Endothelial cell of umbilical vein (primary cell): ENCODE measurements at regions not wholly inside any gene's neighbourhood (a gene's known extent, or its start where the extent isn't known, plus 50 kb on each side); places are given as distances from the start of the nearest gene placed in this dataset.

Experiments
- BruUV-seq: library from RNA; stranded (reverse); fragments of 400-500 nt; replicated peaks from 2 replicates; lab custom pipeline; 2021; lab: Mats Ljungman, UMichigan
- CTCF ChIA-PET: fragments of 300-600, 350-600 bp; sonication (Branson Sonifier 250); formaldehyde crosslinking; loops from one replicate; lab custom pipeline; 2021; ENCODE audit warnings: antibody characterized with exemption, inconsistent platforms; lab: Charles Lee
- POLR2A ChIA-PET: fragments of 300-600, 350-600 bp; sonication (Branson Sonifier 250); formaldehyde crosslinking; loops from one replicate; lab custom pipeline; 2021; ENCODE audit warnings: antibody characterized with exemption, inconsistent platforms; lab: Charles Lee
- DNase-seq: peaks from one replicate; pipeline ENCODE4 v3.0.0-alpha.2; 2011; ENCODE audit warnings: low read depth, low spot score
- FAIRE-seq: peaks from 2 replicates; lab custom pipeline; 2011; peaks lifted over from hg19 to GRCh38; lab: Jason Lieb, UNC
- H2AFZ ChIP-seq: 2 replicates; pipeline ENCODE4 v1.6.0; 2012; ENCODE audit warnings: low read depth, low read length, control low read depth, inconsistent platforms
- H3K27ac ChIP-seq: 2 replicates; pipeline ENCODE4 v1.5.1; 2011; ENCODE audit warnings: low read depth, mild to moderate bottlenecking, control low read depth, low read length, moderate library complexity; ENCODE audit not compliant: insufficient read depth
- H3K27me3 ChIP-seq, 2 experiments: 2 replicates each; pipeline versions ENCODE4 v1.6.0 to v1.6.1; 2011; ENCODE audit warnings: low read length in 2 of 2, mixed read lengths in 1 of 2; ENCODE audit not compliant: control insufficient read depth in 2 of 2, insufficient read depth in 2 of 2
- H3K36me3 ChIP-seq, 2 experiments: 2 replicates in 1 of 2; 3 replicates in 1 of 2; pipeline ENCODE4 v1.5.1; 2011; ENCODE audit warnings: low read length in 2 of 2, mild to moderate bottlenecking in 1 of 2, moderate library complexity in 1 of 2; ENCODE audit not compliant: control insufficient read depth in 2 of 2, insufficient read depth in 2 of 2; ENCODE audit errors: extremely low read depth in 1 of 2
- H3K4me1 ChIP-seq: 3 replicates; pipeline ENCODE4 v1.5.1; 2011; ENCODE audit warnings: mild to moderate bottlenecking, low read length; ENCODE audit not compliant: control insufficient read depth, insufficient read depth; ENCODE audit errors: extremely low read depth
- H3K4me2 ChIP-seq: 2 replicates; pipeline ENCODE4 v1.6.1; 2011; ENCODE audit warnings: low read length, control low read depth, mixed read lengths; ENCODE audit not compliant: insufficient read depth
- H3K4me3 ChIP-seq, 3 experiments: fragments of 200-600 bp in 1 of 3; sonication (generic), shearing (Covaris generic) in 1 of 3; replicated peaks in 1 of 3; 2 replicates each; pipeline ENCODE4 v1.5.1; 2011 to 2016; ENCODE audit warnings: control low read depth in 3 of 3, low read length in 3 of 3, mild to moderate bottlenecking in 2 of 3, inconsistent platforms in 1 of 3, low read depth in 1 of 3, moderate library complexity in 1 of 3; ENCODE audit not compliant: insufficient read depth in 1 of 3
- H3K79me2 ChIP-seq: 2 replicates; pipeline ENCODE4 v1.6.0; 2012; ENCODE audit warnings: low read length, inconsistent platforms; ENCODE audit not compliant: control insufficient read depth, insufficient read depth
- H3K9ac ChIP-seq: replicated peaks from 2 replicates; pipeline ENCODE3; 2011; ENCODE audit warnings: low read length, control low read depth; ENCODE audit not compliant: insufficient read depth; ENCODE audit errors: extremely low read depth
- H3K9me1 ChIP-seq: replicated peaks from 3 replicates; pipeline ENCODE4 v1.6.0; 2011; ENCODE audit warnings: mild to moderate bottlenecking, low read length; ENCODE audit not compliant: control insufficient read depth, insufficient read depth; ENCODE audit errors: extremely low read depth
- H3K9me3 ChIP-seq: replicated peaks from 2 replicates; pipeline ENCODE4 v1.5.1; 2012; ENCODE audit warnings: low read length, inconsistent platforms; ENCODE audit not compliant: control insufficient read depth, insufficient read depth
- H4K20me1 ChIP-seq: replicated peaks from 2 replicates; pipeline ENCODE3; 2011; ENCODE audit warnings: mild to moderate bottlenecking, low read length; ENCODE audit not compliant: control insufficient read depth, insufficient read depth; ENCODE audit errors: extremely low read depth
- CTCF ChIP-seq, 2 donors: IDR thresholded peaks; 1 replicate in 1 of 2; 2 replicates in 1 of 2; pipeline ENCODE4 v1.5.1; 2011; ENCODE audit warnings: low read length in 2 of 2, mild to moderate bottlenecking in 2 of 2, moderate library complexity in 2 of 2, control low read depth in 1 of 2, inconsistent platforms in 1 of 2, low read depth in 1 of 2; ENCODE audit not compliant: insufficient read depth in 1 of 2; ENCODE audit errors: extremely low read depth in 1 of 2
- EZH2 ChIP-seq: IDR thresholded peaks from 2 replicates; pipeline ENCODE4 v1.6.1; 2012; ENCODE audit warnings: borderline replicate concordance, low read depth, mild to moderate bottlenecking, moderate library complexity, low read length, inconsistent platforms; ENCODE audit not compliant: severe bottlenecking
- FOS ChIP-seq: IDR thresholded peaks from 2 replicates; pipeline ENCODE4 v1.6.1; 2011; ENCODE audit warnings: mild to moderate bottlenecking, low read length, moderate library complexity, borderline replicate concordance; ENCODE audit not compliant: insufficient read depth
- GATA2 ChIP-seq: IDR thresholded peaks from 2 replicates; pipeline ENCODE4 v1.7.0; 2011; ENCODE audit warnings: low read depth, mild to moderate bottlenecking, moderate library complexity, mixed read lengths, low read length; ENCODE audit not compliant: insufficient read length, insufficient read depth
- JUN ChIP-seq: IDR thresholded peaks from 2 replicates; pipeline ENCODE4 v1.6.1; 2011; ENCODE audit warnings: borderline replicate concordance, low read depth; ENCODE audit not compliant: insufficient read length, insufficient read depth
- MAX ChIP-seq: IDR thresholded peaks from 2 replicates; pipeline ENCODE4 v1.6.1; 2011; ENCODE audit not compliant: insufficient read depth, insufficient read length
- MYC ChIP-seq: IDR thresholded peaks from one replicate; pipeline ENCODE4 v1.6.1; 2011; ENCODE audit warnings: mild to moderate bottlenecking, low read depth, low read length
- POLR2A ChIP-seq: IDR thresholded peaks from 2 replicates; pipeline ENCODE4 v1.6.1; 2012; ENCODE audit warnings: low read depth, mild to moderate bottlenecking, control low read depth, low read length
- POLR2AphosphoS5 ChIP-seq: IDR thresholded peaks from 2 replicates; pipeline ENCODE4 v1.6.1; 2012; ENCODE audit warnings: low read depth, mild to moderate bottlenecking, control low read depth, low read length, moderate library complexity; ENCODE audit not compliant: insufficient read depth
- dilution Hi-C: fragments of 300-500 bp; cut with MboI; formaldehyde crosslinking; loops from one replicate; pipeline ENCODE4 v1.15.0; 2019; ENCODE audit warnings: low sequenced_read_pairs; ENCODE audit not compliant: extremely low pct_ligation_motif_present
- intact Hi-C: fragments of 100-400 bp; cut with micrococcal nuclease; formaldehyde crosslinking; loops from one replicate; pipeline ENCODE4 v1.10.0; 2022

DNA sequence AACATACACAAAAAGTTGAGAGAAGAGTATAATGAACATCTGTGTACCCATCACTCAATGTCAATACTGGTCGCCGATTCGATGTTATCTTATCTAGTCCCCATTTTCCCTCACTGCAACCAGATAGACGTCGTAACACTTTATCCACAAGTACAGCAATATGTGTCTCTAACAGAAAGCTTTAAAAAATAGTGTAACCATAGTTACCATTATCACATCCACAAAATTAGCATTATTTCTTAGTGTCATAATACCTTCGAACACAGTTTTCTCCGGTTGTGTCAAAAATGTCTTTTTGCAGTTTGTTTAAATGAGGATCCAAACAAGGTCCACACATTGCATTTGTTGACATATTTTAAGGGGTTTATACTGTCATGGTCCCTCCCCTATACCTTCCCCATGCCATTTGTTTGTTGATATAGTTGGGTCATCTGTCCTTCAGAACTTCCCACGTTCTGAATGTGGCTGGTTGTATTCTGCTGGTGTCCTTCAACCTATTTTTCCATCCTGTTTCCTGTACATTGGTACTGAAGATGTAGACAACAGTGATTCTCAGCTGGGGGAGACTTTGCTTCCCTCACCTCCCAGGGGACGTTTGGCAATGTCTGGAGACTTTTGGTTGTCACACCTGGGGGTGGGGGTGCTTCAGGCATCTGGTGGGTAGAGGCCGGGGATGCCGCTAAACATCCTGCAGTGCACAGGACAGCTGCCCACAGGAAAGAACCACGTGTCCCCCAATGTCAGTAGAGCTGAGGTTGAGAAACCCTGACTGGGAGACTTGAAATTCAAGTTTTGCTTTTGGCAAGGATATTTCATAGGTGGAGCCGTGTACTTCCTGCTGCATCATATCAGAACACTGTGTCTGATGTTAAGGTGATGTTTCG, 72.7 kb upstream of the SPRED2 start:
- no peak for TF ChIP-seq POLR2AphosphoS5
- no peak for TF ChIP-seq FOS
- no peak for TF ChIP-seq GATA2
- Histone ChIP-seq H3K27me3 (peaks cover 0 to 3% of the 10 kb centered on the region in 2 experiments), H3K4me1 (no peaks in the 10 kb centered on the region), H3K27ac (no peak overlapping the region), H3K9me3 (no peaks in the 10 kb centered on the region), H3K4me3 (no peak overlapping the region), H3K9me1 (no peaks in the 10 kb centered on the region), H4K20me1 (no peaks in the 10 kb centered on the region), H3K4me2 (no peak overlapping the region), H3K79me2 (no peaks in the 10 kb centered on the region), H3K9ac (no peak overlapping the region), H3K36me3 (no peaks in the 10 kb centered on the region), H2AFZ (no peak overlapping the region)
- FAIRE-seq (no peak), DNase-seq (no peak)
- ChIA-PET POLR2A (no interaction called here), CTCF (interaction anchor here (0.5 kb wide), 1 partner anchor 525 kb away, joined by 4 read pairs; no protein-coding TSS in a partner anchor)
- dilution Hi-C loops: no loop called here
- intact Hi-C loops: no loop called here
- BruUV-seq: no TSS peak

DNA sequence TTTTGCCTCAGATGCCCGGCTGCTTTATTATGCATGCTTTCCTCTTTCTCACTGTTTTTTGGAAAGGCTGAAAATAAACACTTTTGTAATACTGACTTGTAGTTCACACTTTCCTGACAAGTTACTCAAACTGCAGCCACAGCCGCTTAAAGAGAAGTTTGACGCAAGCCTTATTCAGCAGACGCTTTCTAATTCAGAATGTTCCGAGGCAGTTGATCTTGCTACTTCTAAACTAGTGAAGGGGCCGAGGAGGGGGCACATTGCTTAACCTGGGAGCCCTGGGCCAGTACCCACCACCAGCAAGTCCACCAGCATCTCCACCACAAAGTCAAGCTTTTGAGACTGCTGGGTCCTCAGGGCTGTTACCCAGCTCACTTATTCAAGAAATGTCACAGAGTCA, 71.8 kb upstream of the SPRED2 start:
- dilution Hi-C loops: no loop called here
- H3K9me3 ChIP-seq: no peaks in the 10 kb centered on the region
- intact Hi-C loops: no loop called here
- no peak for TF ChIP-seq MAX
- TF ChIP-seq FOS: no peak
- TF ChIP-seq POLR2A: no peak
- no peak for TF ChIP-seq MYC
- no peak for TF ChIP-seq JUN
- no peak for TF ChIP-seq POLR2AphosphoS5
- no peak for TF ChIP-seq CTCF (IDR thresholded peaks at IDR 0.05; ENCODE audit: extremely low read depth in 1 of 2, insufficient read depth in 1 of 2, low read depth in 1 of 2, low read length in 2 of 2)
- no peak for TF ChIP-seq EZH2
- TF ChIP-seq GATA2: no peak
- H3K4me3 ChIP-seq: no peak overlapping the region
- no peaks in the 10 kb centered on the region for H3K9me1 ChIP-seq
- FAIRE-seq: no peak
- BruUV-seq: no TSS peak
- no peaks in the 10 kb centered on the region for H3K4me1 ChIP-seq
- no peaks in the 10 kb centered on the region for H3K79me2 ChIP-seq
- DNase-seq: no peak
- ChIA-PET POLR2A (no interaction called here), CTCF (no interaction called here)
- H3K27me3 ChIP-seq: peaks cover 0 to 3% of the 10 kb centered on the region in 2 experiments
- H3K9ac ChIP-seq: no peak overlapping the region
- no peak overlapping the region for H3K4me2 ChIP-seq
- no peaks in the 10 kb centered on the region for H3K36me3 ChIP-seq
- no peak overlapping the region for H2AFZ ChIP-seq
- no peak overlapping the region for H3K27ac ChIP-seq
- no peaks in the 10 kb centered on the region for H4K20me1 ChIP-seq
